Stimulated activated CD8-positive, alpha-beta memory T cell treated with anti-CD3 and anti-CD28 coated beads, Interleukin-7, amount 100 ng/mL, for 24 hours (primary cell): ENCODE measurements at regions not wholly inside any gene's neighbourhood (a gene's known extent, or its start where the extent isn't known, plus 50 kb on each side); places are given as distances from the start of the nearest gene placed in this dataset.

Experiments
- DNase-seq: peaks from one replicate; pipeline ENCODE4 v3.0.0-alpha.2; 2020; ENCODE audit warnings: low read depth

- DNase-seq, result no peak
Observed at GRCh38 chr12:92465786-92466295, 236.9 kb upstream of the PLEKHG7 start.

- DNase-seq, result no peak
Observed at GRCh38 chr12:92464911-92465310, 237.9 kb upstream of the PLEKHG7 start.

DNA sequence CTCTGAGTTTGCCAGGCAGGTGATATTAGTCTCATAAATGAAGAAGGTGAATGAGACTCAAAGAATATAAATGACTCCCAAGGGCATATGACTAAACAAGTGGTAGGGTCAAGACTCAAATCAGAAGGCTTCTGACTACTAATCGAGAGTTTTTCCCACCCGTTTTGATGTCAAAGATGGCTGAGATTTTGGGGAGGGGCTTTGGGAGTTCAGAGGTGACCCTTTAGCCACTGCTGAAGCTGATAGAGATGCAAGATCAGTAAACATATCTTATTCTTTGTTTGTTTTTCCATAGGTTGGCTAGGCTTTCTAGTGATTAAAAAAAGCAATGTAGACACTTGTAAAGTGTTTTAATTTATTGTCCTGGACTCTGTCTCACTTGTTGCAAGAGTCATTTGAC, 239.6 kb upstream of the PLEKHG7 start:
- DNase-seq, result no peak

- DNase-seq, result no peak
Observed at GRCh38 chr12:92462527-92462926, 240.3 kb upstream of the PLEKHG7 start.

DNA sequence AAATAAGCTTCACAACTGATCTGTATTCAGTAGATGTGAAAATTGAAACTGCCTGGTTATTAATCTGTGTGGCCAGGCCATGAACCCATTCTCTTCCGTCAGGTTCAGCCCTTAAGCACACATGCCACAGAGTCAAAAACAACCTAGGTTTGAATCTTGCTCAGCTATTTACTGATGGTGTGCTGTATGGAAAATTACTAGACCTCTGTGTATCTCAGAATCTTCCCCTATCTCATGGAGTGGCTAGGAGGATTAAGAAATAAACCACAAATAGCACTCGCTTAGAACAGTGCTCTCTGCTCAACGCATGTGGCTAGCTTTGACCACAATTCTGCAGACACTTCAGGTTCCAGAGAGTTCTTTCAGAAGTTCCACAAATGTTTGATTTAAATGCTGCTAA, 240.7 kb upstream of the PLEKHG7 start:
- no peak for DNase-seq

DNA sequence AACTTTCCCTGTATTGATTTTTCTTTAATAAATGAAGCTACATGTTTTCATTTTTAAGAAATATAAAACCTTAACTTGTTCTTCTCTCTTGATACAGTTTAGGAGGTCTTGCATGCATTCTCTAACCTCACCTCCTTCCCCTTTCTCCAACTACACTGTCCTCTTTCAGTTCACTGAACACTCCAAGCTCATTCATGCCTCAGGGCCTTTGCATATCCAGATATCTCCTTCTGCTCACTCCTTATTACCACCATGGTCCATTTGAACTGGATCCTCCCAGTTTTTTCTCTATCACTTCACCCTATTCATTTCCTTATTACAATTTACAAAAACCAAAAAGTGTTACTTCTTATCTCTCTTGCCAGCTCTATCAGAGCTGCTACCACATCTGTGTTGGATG, 242.9 kb upstream of the PLEKHG7 start:
- DNase-seq, result no peak

GRCh38 chr12:92458996-92459395, 243.8 kb upstream of the PLEKHG7 start:
- DNase-seq, result no peak

DNA sequence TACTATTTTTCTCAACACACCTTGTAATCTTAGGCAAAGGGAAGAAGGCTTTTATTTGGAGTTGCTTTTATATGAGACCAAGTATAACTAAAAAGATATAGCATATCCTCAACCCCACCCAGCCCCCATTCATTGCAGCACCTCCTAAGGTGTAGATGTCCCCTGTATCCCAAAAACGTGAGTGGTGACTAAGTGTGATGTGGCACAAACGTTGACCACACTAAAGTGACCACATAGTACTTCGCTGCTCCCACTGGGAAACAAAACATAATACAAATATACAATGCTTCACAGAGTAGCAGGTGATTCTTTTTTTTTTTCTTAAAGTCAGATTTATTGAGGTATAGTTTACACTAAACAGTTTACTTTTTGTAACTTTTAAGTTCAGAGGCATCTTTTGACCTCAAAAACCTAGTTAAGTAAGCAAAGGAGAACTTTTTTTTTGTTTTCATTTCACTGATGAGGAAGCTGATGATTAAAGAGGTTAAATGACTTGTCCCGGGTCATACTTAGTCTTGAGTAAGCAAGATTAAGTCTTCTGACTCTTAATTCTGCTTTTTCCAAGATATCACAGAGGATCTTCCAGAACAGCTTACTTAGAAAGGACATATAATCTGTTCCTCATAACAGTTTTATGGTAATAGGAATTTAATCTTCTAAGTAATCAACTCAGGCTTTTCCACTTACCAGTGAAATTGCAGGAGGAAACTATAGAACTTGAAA, 245.2 kb upstream of the PLEKHG7 start:
- no peak for DNase-seq

GRCh38 chr12:92452763-92453162, 250.0 kb upstream of the PLEKHG7 start:
- no peak for DNase-seq

DNA sequence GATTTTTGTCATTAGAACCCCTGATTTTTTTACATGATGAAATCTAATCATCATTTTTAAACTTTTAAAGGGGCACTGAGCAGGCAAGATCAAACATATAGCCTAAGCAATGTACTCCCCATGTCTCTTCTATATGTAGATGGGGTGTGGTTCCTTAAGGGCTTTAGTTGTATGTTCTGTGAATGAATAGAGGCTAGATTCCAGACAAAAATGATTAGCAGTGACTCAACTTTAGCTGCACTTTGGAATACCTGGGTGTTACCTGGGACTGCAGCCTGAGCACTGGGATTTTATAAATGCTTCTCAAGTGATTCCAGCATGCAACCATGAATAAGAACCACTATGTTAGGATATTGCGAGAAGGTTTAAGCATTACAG, 256.7 kb upstream of the PLEKHG7 start:
- no peak for DNase-seq

- DNase-seq, result no peak
Observed at GRCh38 chr12:92445253-92446082, 257.3 kb upstream of the PLEKHG7 start.

DNA sequence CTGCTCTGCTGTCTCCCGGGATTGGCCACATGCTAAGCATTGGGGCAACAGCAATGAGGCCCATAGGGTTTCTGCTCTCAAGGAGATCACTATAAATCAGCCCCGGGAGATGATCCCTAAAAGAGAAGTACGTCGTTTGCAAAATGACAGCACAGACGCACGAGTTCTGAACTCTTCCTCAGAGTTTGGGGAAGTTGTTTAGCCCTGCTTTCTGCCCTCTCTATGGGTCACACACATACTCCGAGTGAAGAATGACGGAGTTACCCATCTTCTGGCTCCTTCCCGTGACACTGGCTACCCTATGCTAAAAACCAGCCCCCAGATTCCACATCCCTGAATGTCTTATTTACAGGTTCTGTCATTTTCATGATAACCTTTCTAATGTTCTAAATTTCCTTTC, 258.0 kb upstream of the PLEKHG7 start:
- DNase-seq, result no peak

- DNase-seq, result no peak
Observed at GRCh38 chr12:92442782-92443181, 260.0 kb upstream of the PLEKHG7 start.

DNA sequence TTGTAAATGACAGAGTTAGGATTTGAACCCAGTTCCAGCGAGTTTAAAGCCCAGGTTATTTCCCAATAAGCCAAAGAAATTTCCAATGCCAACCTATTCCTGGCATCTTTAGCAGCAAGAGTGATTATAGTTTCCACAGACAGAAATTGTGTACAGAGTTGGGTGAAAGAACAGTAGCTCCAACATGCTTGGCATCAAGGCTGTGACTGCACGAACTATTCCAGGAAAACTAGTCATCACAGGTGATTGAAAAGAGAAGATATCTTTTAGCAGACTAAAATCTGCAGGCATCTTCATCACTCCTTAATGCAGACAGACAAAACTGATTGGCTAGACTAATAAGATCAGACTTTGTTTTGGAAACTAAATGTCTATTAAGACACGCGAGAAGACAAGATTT, 262.7 kb upstream of the PLEKHG7 start:
- no peak for DNase-seq

GRCh38 chr12:92439420-92439805, 263.4 kb upstream of the PLEKHG7 start:
- no peak for DNase-seq

DNA sequence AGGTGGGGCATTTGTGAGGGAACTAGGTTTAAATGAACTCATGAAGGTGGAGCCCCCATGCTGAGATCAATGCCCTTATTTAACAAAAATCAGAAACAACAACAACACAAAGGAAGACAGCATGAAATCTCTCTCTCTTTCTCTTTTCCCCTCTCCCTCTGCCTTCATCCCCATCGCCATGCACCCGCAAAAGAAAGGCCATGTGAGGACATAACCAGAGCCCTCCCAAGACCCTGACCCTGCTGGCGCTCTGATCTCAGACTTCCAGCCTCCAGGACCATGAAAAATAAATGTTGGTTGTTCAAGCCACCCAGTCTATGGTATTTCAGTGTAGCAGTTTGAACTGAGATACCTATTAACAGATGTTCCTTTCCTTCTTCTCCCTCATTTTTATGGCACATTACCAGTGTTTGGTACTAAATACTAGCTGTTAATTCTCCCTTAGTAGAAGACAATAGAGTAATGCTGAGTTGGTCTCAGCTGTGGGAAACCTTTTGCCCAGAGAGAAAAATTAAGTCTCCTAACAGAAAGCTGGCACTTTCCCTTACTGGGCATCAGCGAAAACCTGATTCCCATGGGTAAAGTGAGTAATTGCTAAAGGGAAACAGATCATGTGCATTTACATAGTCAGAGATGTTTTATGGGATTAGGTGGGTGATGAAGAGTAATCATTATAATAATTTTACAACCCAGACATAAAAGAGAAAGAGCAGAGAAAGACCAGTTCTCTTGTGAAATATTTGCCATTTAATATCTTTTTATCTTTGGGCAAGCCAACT, 264.0 kb upstream of the PLEKHG7 start:
- DNase-seq, result no peak

- no peak for DNase-seq
Observed at GRCh38 chr12:92437452-92437851, 265.3 kb upstream of the PLEKHG7 start.

DNA sequence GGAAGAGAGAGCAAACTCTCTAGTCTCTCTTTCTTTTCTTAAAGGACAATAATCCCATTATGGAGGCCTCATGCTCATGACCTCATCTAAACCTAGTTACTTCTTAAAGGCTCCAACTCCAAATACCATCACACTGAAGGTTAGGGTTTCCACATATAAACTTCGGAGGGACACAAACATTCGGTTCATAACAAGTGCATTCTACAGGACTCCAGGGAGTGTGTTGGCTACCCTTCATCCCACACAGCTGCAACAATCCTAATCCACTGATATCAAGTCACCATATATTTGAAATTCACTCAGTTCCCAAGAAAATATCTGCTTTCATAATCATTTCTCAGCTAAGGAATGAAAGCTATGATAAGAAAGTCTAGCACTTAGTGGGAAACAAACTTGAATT, 265.9 kb upstream of the PLEKHG7 start:
- no peak for DNase-seq

GRCh38 chr12:92434607-92435025, 268.2 kb upstream of the PLEKHG7 start:
- no peak for DNase-seq

DNA sequence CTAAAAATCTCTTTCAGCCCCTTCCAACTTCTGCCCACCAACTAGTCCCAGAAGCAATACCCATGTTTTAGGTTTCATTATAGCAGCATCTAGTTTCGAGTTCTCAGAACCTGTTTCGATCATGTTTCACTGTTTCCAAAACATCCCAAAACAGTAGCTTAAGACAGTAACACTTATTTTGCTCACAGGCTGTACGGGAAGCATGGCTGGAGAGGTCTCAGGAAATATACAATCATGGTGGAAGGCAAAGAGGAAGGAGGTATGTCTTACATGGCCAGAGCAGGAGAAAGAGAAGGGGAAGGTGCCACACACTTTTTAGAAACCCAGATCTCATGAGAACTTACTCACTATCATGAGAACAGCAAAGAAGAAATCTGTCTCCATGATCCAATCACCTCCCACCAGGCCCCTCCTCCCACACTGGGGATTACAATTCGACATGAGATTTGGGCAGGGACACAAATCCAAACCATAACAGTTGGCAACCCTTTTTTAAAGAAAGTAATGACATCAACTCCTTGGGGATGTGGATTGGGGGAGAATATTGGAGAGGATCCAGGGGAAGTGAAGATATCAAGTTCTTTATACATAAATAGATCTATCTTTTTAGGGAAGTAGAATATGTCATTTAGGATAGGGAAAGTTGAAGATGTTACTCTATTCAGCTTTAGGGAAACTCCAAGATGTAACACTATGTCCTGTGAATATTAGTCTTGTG, 269.9 kb upstream of the PLEKHG7 start:
- no peak for DNase-seq

DNA sequence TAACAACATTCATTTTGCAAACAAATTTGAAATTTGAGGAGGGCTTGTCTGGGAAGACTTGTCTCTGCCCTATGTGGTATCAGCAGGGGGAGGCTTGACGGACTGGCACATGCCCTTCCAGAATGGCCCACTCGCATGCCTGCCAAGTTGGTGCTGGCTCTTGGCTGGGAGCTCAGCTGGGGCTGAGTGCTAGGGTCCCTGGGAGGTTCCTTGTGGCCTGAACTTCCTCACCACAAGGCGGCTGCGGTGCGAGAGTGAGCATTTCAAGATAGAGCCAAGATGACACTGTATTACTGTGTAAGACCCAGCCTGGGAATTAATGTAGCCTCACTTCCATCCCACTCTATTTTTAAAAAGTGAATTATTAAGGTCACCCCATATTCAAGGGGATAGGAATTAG, 271.6 kb upstream of the PLEKHG7 start:
- no peak for DNase-seq

- no peak for DNase-seq
Observed at GRCh38 chr12:92426332-92426731, 276.5 kb upstream of the PLEKHG7 start.
